SU-DHL-6 (cell line): ENCODE measurements at regions not wholly inside any gene's neighbourhood (a gene's known extent, or its start where the extent isn't known, plus 50 kb on each side); places are given as distances from the start of the nearest gene placed in this dataset.

Experiments
- H2AFZ ChIP-seq: fragments of 200-600 bp; sonication (generic); 2 replicates; pipeline ENCODE4 v1.6.1; 2014; ENCODE audit warnings: low read depth, mild to moderate bottlenecking, moderate library complexity, mixed read lengths, antibody characterized with exemption, low read length; ENCODE audit not compliant: severe bottlenecking
- H3F3A ChIP-seq: fragments of 200-600 bp; shearing (Covaris generic); 2 replicates; pipeline ENCODE4 v1.6.0; 2016; ENCODE audit warnings: antibody characterized with exemption, mild to moderate bottlenecking; ENCODE audit not compliant: insufficient read depth
- H3K27ac ChIP-seq: fragments of 200-600 bp; sonication (generic); 2 replicates; pipeline ENCODE4 v1.5.1; 2016; ENCODE audit warnings: low read depth, mild to moderate bottlenecking, low read length, moderate library complexity, mixed read lengths
- H3K27me3 ChIP-seq: fragments of 200-600 bp; sonication (generic), shearing (Covaris generic); 2 replicates; pipeline ENCODE4 v1.6.0; 2014; ENCODE audit warnings: mild to moderate bottlenecking, low read length
- H3K36me3 ChIP-seq: fragments of 200-600 bp; sonication (generic); 2 replicates; pipeline ENCODE4 v1.6.1; 2014; ENCODE audit warnings: mild to moderate bottlenecking, low read length, mixed read lengths
- H3K4me2 ChIP-seq: fragments of 300-600, 200-600 bp; shearing (Covaris generic), sonication (generic); 2 replicates; pipeline ENCODE4 v1.6.0; 2014; ENCODE audit warnings: low read length, low read depth, mild to moderate bottlenecking; ENCODE audit not compliant: poor library complexity, severe bottlenecking
- H3K4me3 ChIP-seq: fragments of 200-600 bp; sonication (generic); 2 replicates; pipeline ENCODE4 v1.5.1; 2014; ENCODE audit warnings: antibody characterized with exemption, low read length, mild to moderate bottlenecking, mixed read lengths; ENCODE audit not compliant: insufficient read depth, poor library complexity, severe bottlenecking
- H3K79me2 ChIP-seq: fragments of 200-600 bp; sonication (generic); 2 replicates; pipeline ENCODE4 v1.6.1; 2014; ENCODE audit warnings: mild to moderate bottlenecking, low read length, moderate library complexity; ENCODE audit not compliant: insufficient read depth
- H3K9ac ChIP-seq: fragments of 200-600 bp; sonication (generic); 2 replicates; pipeline ENCODE4 v1.7.0; 2014; ENCODE audit warnings: mild to moderate bottlenecking, low read length
- H3K9me2 ChIP-seq: fragments of 200-600 bp; sonication (generic); replicated peaks from 2 replicates; pipeline ENCODE4 v1.6.1; 2014; ENCODE audit warnings: low read length; ENCODE audit not compliant: insufficient read depth
- H3K9me3 ChIP-seq: fragments of 200-600 bp; sonication (generic); 2 replicates; pipeline ENCODE4 v1.6.1; 2014; ENCODE audit warnings: low read length, mixed read lengths; ENCODE audit not compliant: insufficient read depth
- H4K20me1 ChIP-seq: fragments of 200-600 bp; sonication (generic); 2 replicates; pipeline ENCODE4 v1.6.1; 2014; ENCODE audit warnings: low read depth, mild to moderate bottlenecking, antibody characterized with exemption, low read length, moderate library complexity, mixed read lengths
- EZH2phosphoT487 ChIP-seq: fragments of 200-600 bp; sonication (generic), shearing (Covaris generic); conservative IDR thresholded peaks from 2 replicates; pipeline ENCODE4 v1.6.1; 2018; ENCODE audit warnings: mild to moderate bottlenecking, antibody characterized with exemption, low read length, moderate library complexity, mixed read lengths
- TF ChIP-seq, protein P1 (sequence below): fragments of 200-600 bp; sonication (generic); IDR thresholded peaks from one replicate; pipeline ENCODE4 v1.5.1; 2017; ENCODE audit warnings: antibody characterized with exemption, mild to moderate bottlenecking, low read length, moderate library complexity; ENCODE audit not compliant: insufficient read depth, poor library complexity, severe bottlenecking

DNA sequence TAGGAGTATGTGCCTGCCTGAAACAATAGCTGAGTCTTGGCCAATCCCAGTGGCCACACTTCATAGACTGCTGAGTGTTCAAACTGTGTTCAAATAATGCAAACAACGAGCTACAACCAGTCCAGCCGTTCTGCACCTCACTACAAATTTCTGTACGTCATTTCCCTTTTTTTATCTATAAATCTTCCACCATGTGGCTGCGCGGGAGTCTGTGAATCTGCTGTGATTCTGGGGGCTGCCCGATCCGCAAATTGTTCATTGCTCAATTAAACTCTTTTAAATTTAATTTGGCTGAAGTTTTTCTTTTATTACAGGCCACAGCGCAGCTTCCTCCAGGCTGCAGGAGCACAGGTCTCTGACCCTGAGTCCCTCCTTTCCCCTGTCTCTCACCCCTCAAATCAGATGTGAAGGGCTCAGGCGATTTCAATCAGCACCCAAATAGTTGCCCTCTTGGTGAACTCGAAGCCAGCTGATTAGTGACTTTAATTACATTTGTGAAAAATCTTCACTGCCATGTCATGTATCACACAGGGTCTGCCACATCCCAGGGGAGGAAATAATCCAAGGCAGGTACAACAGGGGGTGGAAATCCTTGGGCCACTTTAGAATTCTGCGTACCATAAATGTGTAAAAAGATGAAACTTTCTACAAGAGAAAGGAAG lies 145.6 kb downstream of the NDUFA10 start:
- no peaks in the 10 kb centered on the region for H3F3A ChIP-seq
- H4K20me1 ChIP-seq = no peaks in the 10 kb centered on the region
- no peaks in the 10 kb centered on the region for H3K9me2 ChIP-seq
- no peak overlapping the region for H3K4me2 ChIP-seq
- peaks cover 6% of the 10 kb centered on the region; the same call in 1 of the 2 replicates for H3K9me3 ChIP-seq
- H3K27me3 ChIP-seq = no peaks in the 10 kb centered on the region
- H3K79me2 ChIP-seq = no peaks in the 10 kb centered on the region
- no peak overlapping the region for H3K4me3 ChIP-seq
- H2AFZ ChIP-seq = no peak overlapping the region
- TF ChIP-seq, protein P1, sequence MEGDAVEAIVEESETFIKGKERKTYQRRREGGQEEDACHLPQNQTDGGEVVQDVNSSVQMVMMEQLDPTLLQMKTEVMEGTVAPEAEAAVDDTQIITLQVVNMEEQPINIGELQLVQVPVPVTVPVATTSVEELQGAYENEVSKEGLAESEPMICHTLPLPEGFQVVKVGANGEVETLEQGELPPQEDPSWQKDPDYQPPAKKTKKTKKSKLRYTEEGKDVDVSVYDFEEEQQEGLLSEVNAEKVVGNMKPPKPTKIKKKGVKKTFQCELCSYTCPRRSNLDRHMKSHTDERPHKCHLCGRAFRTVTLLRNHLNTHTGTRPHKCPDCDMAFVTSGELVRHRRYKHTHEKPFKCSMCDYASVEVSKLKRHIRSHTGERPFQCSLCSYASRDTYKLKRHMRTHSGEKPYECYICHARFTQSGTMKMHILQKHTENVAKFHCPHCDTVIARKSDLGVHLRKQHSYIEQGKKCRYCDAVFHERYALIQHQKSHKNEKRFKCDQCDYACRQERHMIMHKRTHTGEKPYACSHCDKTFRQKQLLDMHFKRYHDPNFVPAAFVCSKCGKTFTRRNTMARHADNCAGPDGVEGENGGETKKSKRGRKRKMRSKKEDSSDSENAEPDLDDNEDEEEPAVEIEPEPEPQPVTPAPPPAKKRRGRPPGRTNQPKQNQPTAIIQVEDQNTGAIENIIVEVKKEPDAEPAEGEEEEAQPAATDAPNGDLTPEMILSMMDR = no peak
- no peak for TF ChIP-seq EZH2phosphoT487
- H3K36me3 ChIP-seq = no peaks in the 10 kb centered on the region
- H3K9ac ChIP-seq = no peak overlapping the region
- no peak overlapping the region for H3K27ac ChIP-seq

GRCh38 chr2:239878686-239879085 lies 146.5 kb downstream of the NDUFA10 start:
- no peaks in the 10 kb centered on the region for H3F3A ChIP-seq
- no peaks in the 10 kb centered on the region for H3K9me2 ChIP-seq
- H3K4me3 ChIP-seq = no peak overlapping the region
- no peak overlapping the region for H3K27ac ChIP-seq
- H3K9ac ChIP-seq = no peak overlapping the region
- TF ChIP-seq EZH2phosphoT487 = no peak
- H3K4me2 ChIP-seq = no peak overlapping the region
- no peaks in the 10 kb centered on the region for H4K20me1 ChIP-seq
- no peak overlapping the region for H2AFZ ChIP-seq
- no peaks in the 10 kb centered on the region for H3K27me3 ChIP-seq
- no peaks in the 10 kb centered on the region for H3K79me2 ChIP-seq
- H3K9me3 ChIP-seq = peaks cover under 1% of the 10 kb centered on the region; the same call in 1 of the 2 replicates
- no peaks in the 10 kb centered on the region for H3K36me3 ChIP-seq

- no peak overlapping the region for H3K4me3 ChIP-seq
- no peaks in the 10 kb centered on the region for H3F3A ChIP-seq
- no peaks in the 10 kb centered on the region for H3K9me3 ChIP-seq
- no peak overlapping the region for H2AFZ ChIP-seq
- H3K9ac ChIP-seq = no peak overlapping the region
- TF ChIP-seq EZH2phosphoT487 = no peak
- H3K4me2 ChIP-seq = no peak overlapping the region
- no peaks in the 10 kb centered on the region for H3K27me3 ChIP-seq
- H4K20me1 ChIP-seq = no peaks in the 10 kb centered on the region
- no peak overlapping the region for H3K27ac ChIP-seq
- H3K36me3 ChIP-seq = no peaks in the 10 kb centered on the region
- no peaks in the 10 kb centered on the region for H3K79me2 ChIP-seq
- no peaks in the 10 kb centered on the region for H3K9me2 ChIP-seq
Measured at GRCh38 chr2:239876948-239877289, 148.2 kb downstream of the NDUFA10 start.

GRCh38 chr2:239876271-239876947 lies 148.7 kb downstream of the NDUFA10 start:
- Histone ChIP-seq H3K4me2 (no peak overlapping the region), H3F3A (no peaks in the 10 kb centered on the region), H2AFZ (no peak overlapping the region), H3K27me3 (no peaks in the 10 kb centered on the region), H3K9ac (no peak overlapping the region), H3K9me3 (no peaks in the 10 kb centered on the region), H3K36me3 (no peaks in the 10 kb centered on the region), H3K4me3 (no peak overlapping the region), H3K27ac (no peak overlapping the region), H3K9me2 (no peaks in the 10 kb centered on the region), H3K79me2 (no peaks in the 10 kb centered on the region), H4K20me1 (no peaks in the 10 kb centered on the region)
- no peak for TF ChIP-seq EZH2phosphoT487
- TF ChIP-seq, protein P1 = no peak
